AG08395 (cell line): ENCODE measurements at regions not wholly inside any gene's neighbourhood (a gene's known extent, or its start where the extent isn't known, plus 50 kb on each side); places are given as distances from the start of the nearest gene placed in this dataset.
"Not testable (repeated sequence)": the region's sequence is repeated elsewhere in the genome, so short reads cannot be mapped to it uniquely, and the experiment has no call there.

Experiments used
- DNase-seq: peaks from one replicate; pipeline ENCODE4 v3.0.0; 2012; ENCODE audit warnings: mixed read lengths, low spot score

- no peak for DNase-seq
Observed at GRCh38 chr6:50899306-50899870, 80.7 kb downstream of the TFAP2B start.

DNA sequence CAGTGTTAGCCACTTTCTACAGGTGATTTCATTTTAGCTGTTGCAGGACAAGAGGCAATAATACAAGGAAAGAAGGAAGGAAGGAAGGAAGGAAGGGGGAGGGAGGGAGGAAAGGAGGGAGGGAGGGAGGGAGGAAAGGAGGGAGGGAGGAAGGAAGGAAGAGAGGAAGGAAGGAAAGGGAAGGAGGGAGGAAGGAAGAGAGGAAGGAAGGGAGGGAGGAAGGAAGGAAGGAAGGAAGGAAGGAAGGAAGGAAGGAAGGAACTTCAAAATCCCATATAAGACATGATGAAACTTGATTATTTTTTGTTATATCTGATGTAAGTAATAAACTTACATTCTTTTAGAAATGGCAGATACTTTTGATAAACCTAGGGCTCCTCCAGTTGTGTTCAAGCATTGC is 83.6 kb downstream of the TFAP2B start:
- DNase-seq, result no peak

GRCh38 chr6:50905297-50905696 is 86.6 kb downstream of the TFAP2B start:
- no peak for DNase-seq

- no peak for DNase-seq
Observed at GRCh38 chr6:50907565-50907964, 88.9 kb downstream of the TFAP2B start.

- DNase-seq, result no peak
Observed at GRCh38 chr6:50913105-50913770, 94.6 kb downstream of the TFAP2B start.

GRCh38 chr6:50921378-50921777 is 102.7 kb downstream of the TFAP2B start:
- DNase-seq, result not testable (repeated sequence)

- no peak for DNase-seq
Observed at GRCh38 chr6:50921968-50922367, 103.3 kb downstream of the TFAP2B start.

- no peak for DNase-seq
Observed at GRCh38 chr6:50922579-50923525, 104.2 kb downstream of the TFAP2B start.

- no peak for DNase-seq
Observed at GRCh38 chr6:50924758-50925157, 106.1 kb downstream of the TFAP2B start.

- no peak for DNase-seq
Observed at GRCh38 chr6:50925548-50925947, 106.9 kb downstream of the TFAP2B start.

DNA sequence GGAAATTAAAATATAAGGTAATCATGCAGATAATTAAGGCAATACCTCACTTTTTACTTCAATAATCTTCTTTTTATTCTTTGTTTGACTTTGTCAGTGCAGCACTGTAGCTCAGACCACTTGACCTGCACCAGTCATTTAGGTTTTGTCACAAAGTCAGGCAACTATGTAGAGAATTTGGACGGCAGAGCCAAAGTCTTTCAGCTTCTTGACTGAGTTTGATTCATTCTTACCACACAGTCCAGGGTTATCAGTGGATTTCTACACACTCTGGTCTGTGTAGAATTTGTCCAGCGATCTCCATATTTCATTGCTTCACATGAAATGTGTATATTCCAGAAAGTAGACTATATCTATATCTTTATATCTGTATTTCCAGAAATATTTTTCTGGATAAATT is 107.3 kb downstream of the TFAP2B start:
- DNase-seq, result no peak

- DNase-seq, result no peak
Observed at GRCh38 chr6:50927800-50928199, 109.1 kb downstream of the TFAP2B start.

GRCh38 chr6:50929323-50929722 is 110.7 kb downstream of the TFAP2B start:
- no peak for DNase-seq

DNA sequence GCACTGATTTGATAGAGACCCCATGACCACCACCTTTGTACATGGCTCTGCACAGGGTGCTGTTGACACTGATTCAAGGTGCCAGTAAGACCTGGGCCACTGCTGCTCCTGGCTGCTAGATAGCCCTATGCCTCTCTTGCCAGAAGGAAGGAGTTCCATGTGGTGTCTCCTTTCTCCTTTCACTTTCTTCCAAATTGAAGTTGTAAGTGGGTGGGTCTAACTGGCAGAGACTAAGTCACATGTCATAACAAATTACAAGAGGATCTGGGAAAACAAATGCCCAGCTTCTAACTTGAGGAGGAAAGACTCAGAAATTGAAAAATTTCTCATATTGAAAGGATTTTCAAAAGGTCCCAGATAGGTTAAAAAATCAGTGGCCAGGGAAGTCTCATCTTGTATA is 116.8 kb downstream of the TFAP2B start:
- DNase-seq, result no peak

GRCh38 chr6:50936277-50936681 is 117.6 kb downstream of the TFAP2B start:
- DNase-seq, result no peak

DNA sequence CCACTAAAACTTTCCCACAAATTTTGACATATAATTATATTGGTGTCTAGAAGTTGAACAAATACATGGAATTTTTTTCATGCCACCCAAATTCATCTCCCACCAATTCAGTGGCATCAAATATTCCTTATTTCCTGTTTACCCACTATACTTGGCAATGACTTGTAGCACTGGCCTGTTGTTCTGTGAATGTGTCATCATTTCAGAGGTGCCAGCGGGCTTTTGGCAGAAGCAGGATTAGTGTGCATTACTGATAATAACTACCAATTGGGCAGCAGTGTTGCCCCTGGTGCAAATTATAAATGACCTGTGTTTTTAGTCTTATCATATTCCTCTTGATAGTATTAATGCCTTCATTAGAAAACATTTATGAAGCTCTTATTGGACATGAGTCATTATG is 121.3 kb downstream of the TFAP2B start:
- DNase-seq, result no peak

DNA sequence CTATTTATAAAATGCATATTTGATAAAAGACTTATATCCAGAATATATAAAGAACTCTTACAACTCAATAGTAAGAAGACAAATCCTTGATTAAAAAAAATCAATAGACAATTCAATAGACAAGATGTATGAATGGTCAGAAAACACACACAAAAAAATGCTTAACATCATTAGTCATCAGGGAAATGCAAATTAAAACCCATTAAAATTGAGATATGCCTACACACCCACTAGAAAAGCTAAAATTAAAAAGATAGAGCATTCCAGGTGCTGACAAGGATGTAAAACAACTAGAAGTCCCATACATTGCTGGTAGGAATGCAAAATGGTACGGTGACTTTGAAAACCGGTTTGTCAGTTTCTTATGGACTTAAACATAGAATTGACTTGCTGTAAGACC is 127.1 kb downstream of the TFAP2B start:
- DNase-seq, result no peak

DNA sequence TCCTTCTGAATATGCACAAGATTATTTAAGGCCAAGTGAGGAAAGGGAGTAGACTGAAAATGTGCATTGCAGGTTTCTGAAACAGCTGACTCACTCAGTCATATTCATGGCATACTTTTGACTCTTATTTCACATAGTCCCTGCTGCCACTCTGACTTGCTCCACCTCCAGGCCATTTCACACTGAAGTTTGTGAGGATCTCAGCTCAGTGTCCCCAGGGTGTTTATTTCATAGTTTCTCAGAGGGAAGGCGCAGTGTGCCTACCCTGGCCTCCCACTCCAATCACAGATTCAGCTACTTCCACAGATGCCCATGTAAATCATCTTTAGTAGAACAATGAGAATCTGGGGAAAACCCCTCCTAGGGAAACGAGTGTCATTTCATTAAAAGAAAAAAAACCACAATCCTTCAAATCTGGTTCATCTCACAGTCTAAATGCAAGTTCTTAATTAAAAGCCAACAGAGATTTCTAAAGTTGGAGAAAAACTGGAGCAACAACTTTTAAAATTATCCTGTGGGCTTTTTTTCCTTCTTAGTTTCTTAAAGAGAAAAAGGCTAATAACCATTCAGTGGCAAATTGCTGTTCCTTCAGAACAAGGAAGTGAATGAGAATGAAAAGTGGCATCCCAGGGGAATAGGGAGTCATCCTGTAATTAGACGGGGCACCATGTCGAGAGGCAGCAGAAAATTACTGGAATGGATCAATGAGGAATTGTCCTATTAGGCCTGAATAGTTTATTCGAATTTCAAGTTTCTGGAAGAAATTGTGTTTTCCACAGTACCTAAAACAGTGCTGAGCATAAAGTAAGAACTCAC is 133.6 kb downstream of the TFAP2B start:
- no peak for DNase-seq

GRCh38 chr6:50956014-50956413 is 137.3 kb downstream of the TFAP2B start:
- DNase-seq, result no peak

GRCh38 chr6:50958148-50958697 is 139.6 kb downstream of the TFAP2B start:
- DNase-seq, result no peak

DNA sequence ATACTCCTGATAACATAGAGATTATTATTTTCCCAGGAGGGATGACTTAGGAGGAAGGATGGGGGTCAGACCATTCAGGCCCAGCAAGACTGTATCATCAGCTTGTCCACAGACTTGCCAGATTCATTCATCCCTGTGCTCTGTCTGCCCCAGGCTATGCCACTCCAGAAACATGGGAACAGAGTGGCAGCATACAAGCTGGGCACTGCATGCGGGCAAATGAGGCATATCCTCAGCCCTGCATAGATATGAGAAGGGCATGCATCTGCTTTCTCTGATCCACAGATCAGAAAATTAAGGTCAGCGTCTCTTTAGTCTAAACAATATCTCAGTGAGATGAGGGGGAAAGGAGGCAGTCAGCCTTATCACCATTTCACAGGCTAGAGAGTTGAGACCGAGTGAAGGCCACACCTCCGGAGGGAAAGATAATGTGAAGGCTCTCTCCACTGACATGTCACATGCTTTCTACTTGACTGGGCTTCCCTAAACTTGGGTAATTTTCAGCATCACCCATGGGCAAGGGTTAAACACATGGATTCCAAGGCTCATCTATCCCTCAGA is 140.5 kb downstream of the TFAP2B start:
- no peak for DNase-seq

- no peak for DNase-seq
Observed at GRCh38 chr6:50961611-50962010, 142.9 kb downstream of the TFAP2B start.
